ENCODE measurements at regions not wholly inside any gene's neighbourhood (a gene's known extent, or its start where the extent isn't known, plus 50 kb on each side); places are given as distances from the start of the nearest gene placed in this dataset.

DNA sequence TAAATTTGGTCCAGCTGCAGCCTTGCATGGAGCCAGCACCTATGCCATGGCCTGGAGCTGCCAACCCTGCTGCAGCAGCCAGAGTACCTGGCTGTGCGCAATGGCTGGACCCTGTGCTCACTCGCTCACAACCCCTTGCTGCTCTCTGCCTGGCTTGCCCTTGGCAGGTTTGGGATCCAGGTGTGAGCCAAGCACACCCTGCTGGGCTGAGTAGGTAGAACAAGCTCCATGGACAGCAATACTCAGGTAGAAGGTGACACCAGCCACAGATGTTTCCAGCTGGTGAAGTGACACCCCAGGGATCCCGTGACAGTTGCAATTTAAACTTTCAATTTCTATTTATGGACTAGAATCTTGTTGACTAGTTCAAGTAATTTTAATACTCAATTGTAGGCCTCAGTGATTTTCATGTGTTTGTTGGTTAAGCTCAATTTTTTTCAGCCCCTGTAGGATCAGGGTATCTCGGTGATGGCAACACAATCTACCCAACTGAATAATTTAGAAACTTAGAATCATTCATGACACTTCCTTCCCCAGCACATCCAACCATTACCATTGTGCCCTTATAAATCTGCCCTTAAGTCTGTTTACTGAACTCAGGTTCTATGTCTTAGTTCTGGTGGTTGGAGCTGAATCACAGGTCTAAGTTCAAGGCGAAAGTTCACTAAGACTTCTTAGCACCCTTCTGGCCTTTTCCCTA, 480.0 kb downstream of the PMP22 start:
- TF ChIP-seq, protein P1, sequence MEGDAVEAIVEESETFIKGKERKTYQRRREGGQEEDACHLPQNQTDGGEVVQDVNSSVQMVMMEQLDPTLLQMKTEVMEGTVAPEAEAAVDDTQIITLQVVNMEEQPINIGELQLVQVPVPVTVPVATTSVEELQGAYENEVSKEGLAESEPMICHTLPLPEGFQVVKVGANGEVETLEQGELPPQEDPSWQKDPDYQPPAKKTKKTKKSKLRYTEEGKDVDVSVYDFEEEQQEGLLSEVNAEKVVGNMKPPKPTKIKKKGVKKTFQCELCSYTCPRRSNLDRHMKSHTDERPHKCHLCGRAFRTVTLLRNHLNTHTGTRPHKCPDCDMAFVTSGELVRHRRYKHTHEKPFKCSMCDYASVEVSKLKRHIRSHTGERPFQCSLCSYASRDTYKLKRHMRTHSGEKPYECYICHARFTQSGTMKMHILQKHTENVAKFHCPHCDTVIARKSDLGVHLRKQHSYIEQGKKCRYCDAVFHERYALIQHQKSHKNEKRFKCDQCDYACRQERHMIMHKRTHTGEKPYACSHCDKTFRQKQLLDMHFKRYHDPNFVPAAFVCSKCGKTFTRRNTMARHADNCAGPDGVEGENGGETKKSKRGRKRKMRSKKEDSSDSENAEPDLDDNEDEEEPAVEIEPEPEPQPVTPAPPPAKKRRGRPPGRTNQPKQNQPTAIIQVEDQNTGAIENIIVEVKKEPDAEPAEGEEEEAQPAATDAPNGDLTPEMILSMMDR (IDR thresholded peaks at IDR 0.05 in 2 of 3, conservative IDR thresholded peaks at IDR 0.05 in 1 of 3; ENCODE audit: borderline replicate concordance in 1 of 3, insufficient read depth in 1 of 3, low read depth in 2 of 3, low read length in 2 of 3) = 0 out of 6 replicates have a peak, but pooled peaks of 1 of the 3 experiments have one; percentile 6
- TF ChIP-seq RAD21 (IDR thresholded peaks at IDR 0.05; ENCODE audit: low read depth) (no peak), TCF7L2 (IDR thresholded peaks at IDR 0.05; ENCODE audit: borderline replicate concordance, extremely low read depth, insufficient read depth, insufficient read length) (no peak), POLR2A (IDR thresholded peaks at IDR 0.05; ENCODE audit: borderline replicate concordance, extremely low read depth, insufficient read depth, insufficient read length) (no peak), EZH2 (IDR thresholded peaks at IDR 0.05) (no peak), EZH2phosphoT487 (IDR thresholded peaks at IDR 0.05; ENCODE audit: borderline replicate concordance) (no peak), POLR2AphosphoS5 (IDR thresholded peaks at IDR 0.05; ENCODE audit: low read depth, low read length) (no peak), SP1 (IDR thresholded peaks at IDR 0.05; ENCODE audit: low read depth) (no peak), CBX3 (IDR thresholded peaks at IDR 0.05; ENCODE audit: low read depth) (no peak), ZNF274 (IDR thresholded peaks at IDR 0.05; ENCODE audit: low read depth, low read length) (no peak)
- TF ChIP-seq, protein P2, sequence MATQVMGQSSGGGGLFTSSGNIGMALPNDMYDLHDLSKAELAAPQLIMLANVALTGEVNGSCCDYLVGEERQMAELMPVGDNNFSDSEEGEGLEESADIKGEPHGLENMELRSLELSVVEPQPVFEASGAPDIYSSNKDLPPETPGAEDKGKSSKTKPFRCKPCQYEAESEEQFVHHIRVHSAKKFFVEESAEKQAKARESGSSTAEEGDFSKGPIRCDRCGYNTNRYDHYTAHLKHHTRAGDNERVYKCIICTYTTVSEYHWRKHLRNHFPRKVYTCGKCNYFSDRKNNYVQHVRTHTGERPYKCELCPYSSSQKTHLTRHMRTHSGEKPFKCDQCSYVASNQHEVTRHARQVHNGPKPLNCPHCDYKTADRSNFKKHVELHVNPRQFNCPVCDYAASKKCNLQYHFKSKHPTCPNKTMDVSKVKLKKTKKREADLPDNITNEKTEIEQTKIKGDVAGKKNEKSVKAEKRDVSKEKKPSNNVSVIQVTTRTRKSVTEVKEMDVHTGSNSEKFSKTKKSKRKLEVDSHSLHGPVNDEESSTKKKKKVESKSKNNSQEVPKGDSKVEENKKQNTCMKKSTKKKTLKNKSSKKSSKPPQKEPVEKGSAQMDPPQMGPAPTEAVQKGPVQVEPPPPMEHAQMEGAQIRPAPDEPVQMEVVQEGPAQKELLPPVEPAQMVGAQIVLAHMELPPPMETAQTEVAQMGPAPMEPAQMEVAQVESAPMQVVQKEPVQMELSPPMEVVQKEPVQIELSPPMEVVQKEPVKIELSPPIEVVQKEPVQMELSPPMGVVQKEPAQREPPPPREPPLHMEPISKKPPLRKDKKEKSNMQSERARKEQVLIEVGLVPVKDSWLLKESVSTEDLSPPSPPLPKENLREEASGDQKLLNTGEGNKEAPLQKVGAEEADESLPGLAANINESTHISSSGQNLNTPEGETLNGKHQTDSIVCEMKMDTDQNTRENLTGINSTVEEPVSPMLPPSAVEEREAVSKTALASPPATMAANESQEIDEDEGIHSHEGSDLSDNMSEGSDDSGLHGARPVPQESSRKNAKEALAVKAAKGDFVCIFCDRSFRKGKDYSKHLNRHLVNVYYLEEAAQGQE (IDR thresholded peaks at IDR 0.05; ENCODE audit: low read depth) = no peak
- TF ChIP-seq, protein P3, sequence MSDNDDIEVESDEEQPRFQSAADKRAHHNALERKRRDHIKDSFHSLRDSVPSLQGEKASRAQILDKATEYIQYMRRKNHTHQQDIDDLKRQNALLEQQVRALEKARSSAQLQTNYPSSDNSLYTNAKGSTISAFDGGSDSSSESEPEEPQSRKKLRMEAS (IDR thresholded peaks at IDR 0.05) = no peak
